ENCODE measurements at regions not wholly inside any gene's neighbourhood (a gene's known extent, or its start where the extent isn't known, plus 50 kb on each side); places are given as distances from the start of the nearest gene placed in this dataset.

DNA sequence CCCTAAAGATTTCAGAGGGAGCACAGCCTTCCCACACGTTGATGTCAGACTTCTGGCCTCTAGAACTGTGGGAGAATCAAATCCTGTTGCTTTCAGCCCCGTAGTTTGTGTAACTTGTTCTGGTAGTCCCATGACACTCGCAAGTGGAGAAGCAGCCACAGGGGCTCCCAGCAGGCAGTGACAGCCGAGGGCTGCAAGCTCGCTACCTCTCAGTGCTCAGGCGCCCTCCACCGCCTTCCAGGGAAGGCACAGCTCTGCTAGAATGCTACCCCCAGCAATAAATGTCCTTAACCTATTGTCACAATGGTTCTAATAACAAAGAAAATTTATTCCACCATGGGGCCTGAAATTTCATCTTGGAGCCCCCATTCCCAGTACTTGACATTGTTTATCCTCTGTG is 143.1 kb upstream of the ZNF236 start:
- peaks cover 10% of the 10 kb centered on the region for H3K27me3 ChIP-seq (ENCODE audit: insufficient read depth, low read length)

DNA sequence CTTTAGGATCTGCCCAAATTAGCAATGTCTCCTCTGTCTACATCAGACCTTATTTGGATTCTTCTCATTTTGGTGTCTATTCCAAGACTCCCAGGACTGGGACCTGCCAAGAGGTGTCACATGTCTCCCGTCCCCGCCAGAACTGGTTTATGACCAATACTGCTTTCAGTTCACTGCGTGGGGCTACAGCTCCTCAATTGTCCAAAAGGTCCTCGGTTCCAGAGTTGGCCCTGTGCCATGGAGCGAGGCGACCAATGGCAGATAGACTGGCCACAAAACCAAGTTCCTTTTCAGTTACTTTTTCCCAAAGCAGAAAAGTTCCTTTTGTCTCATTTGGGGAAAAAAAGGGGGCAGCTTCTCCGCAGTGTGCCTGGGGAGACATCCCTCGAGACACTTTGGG is 144.1 kb upstream of the ZNF236 start:
- Mint-ChIP-seq H3K27me3 (ENCODE audit: low read depth, unreplicated experiment) (peaks cover 9% of the 10 kb centered on the region), H3K4me3 (ENCODE audit: unreplicated experiment) (no peak overlapping the region), H3K9me3 (ENCODE audit: unreplicated experiment) (no peaks in the 10 kb centered on the region), H3K4me1 (ENCODE audit: low read depth, unreplicated experiment) (peaks cover 3% of the 10 kb centered on the region), H3K36me3 (ENCODE audit: low read depth, unreplicated experiment) (no peaks in the 10 kb centered on the region), H3K27ac (ENCODE audit: unreplicated experiment) (no peak overlapping the region)
- H3K4me2 ChIP-seq (ENCODE audit: low read length): no peak overlapping the region
- H4K20me1 ChIP-seq (ENCODE audit: insufficient read depth, low read length): no peaks in the 10 kb centered on the region
- TF ChIP-seq, protein P1, sequence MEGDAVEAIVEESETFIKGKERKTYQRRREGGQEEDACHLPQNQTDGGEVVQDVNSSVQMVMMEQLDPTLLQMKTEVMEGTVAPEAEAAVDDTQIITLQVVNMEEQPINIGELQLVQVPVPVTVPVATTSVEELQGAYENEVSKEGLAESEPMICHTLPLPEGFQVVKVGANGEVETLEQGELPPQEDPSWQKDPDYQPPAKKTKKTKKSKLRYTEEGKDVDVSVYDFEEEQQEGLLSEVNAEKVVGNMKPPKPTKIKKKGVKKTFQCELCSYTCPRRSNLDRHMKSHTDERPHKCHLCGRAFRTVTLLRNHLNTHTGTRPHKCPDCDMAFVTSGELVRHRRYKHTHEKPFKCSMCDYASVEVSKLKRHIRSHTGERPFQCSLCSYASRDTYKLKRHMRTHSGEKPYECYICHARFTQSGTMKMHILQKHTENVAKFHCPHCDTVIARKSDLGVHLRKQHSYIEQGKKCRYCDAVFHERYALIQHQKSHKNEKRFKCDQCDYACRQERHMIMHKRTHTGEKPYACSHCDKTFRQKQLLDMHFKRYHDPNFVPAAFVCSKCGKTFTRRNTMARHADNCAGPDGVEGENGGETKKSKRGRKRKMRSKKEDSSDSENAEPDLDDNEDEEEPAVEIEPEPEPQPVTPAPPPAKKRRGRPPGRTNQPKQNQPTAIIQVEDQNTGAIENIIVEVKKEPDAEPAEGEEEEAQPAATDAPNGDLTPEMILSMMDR (IDR thresholded peaks at IDR 0.05; ENCODE audit: insufficient read depth, low read depth, low read length): no peak
- no peak for TF ChIP-seq EZH2 (IDR thresholded peaks at IDR 0.05; ENCODE audit: insufficient read depth, low read length)
- H3K4me1 ChIP-seq (ENCODE audit: insufficient read depth, low read length): no peaks in the 10 kb centered on the region
- peaks cover 10% of the 10 kb centered on the region for H3K27me3 ChIP-seq (ENCODE audit: insufficient read depth, low read length)
- H3K9me3 ChIP-seq (ENCODE audit: insufficient read depth, low read depth, low read length): no peaks in the 10 kb centered on the region
- DNase-seq (ENCODE audit: low read depth) (no peak), FAIRE-seq (no peak)
- no peak overlapping the region for H3K9ac ChIP-seq (ENCODE audit: low read length)
- H3K27ac ChIP-seq (ENCODE audit: low read depth, low read length): no peak overlapping the region
- H3K4me3 ChIP-seq (ENCODE audit: insufficient read depth, low read depth, low read length): no peak overlapping the region
- H3K36me3 ChIP-seq (ENCODE audit: insufficient read depth, low read length): no peaks in the 10 kb centered on the region
- H2AFZ ChIP-seq (ENCODE audit: low read depth, low read length): no peak overlapping the region
- no peaks in the 10 kb centered on the region for H3K79me2 ChIP-seq (ENCODE audit: insufficient read depth, low read length)

More for the DNA sequence above, 143.1 kb upstream of the ZNF236 start:
- no peaks in the 10 kb centered on the region for H3K9me3 ChIP-seq (ENCODE audit: insufficient read depth, low read depth, low read length)
- Mint-ChIP-seq H3K4me1 (ENCODE audit: low read depth, unreplicated experiment) (peaks cover 3% of the 10 kb centered on the region), H3K27me3 (ENCODE audit: low read depth, unreplicated experiment) (peaks cover 9% of the 10 kb centered on the region), H3K9me3 (ENCODE audit: unreplicated experiment) (no peaks in the 10 kb centered on the region), H3K27ac (ENCODE audit: unreplicated experiment) (no peak overlapping the region), H3K4me3 (ENCODE audit: unreplicated experiment) (no peak overlapping the region), H3K36me3 (ENCODE audit: low read depth, unreplicated experiment) (no peaks in the 10 kb centered on the region)
- FAIRE-seq (no peak), DNase-seq (ENCODE audit: low read depth) (no peak)
- no peak overlapping the region for H3K9ac ChIP-seq (ENCODE audit: low read length)
- H4K20me1 ChIP-seq (ENCODE audit: insufficient read depth, low read length): no peaks in the 10 kb centered on the region
- H3K27ac ChIP-seq (ENCODE audit: low read depth, low read length): no peak overlapping the region
- H3K4me2 ChIP-seq (ENCODE audit: low read length): no peak overlapping the region
- H3K36me3 ChIP-seq (ENCODE audit: insufficient read depth, low read length): no peaks in the 10 kb centered on the region
- H3K4me3 ChIP-seq (ENCODE audit: insufficient read depth, low read depth, low read length): no peak overlapping the region
- no peaks in the 10 kb centered on the region for H3K4me1 ChIP-seq (ENCODE audit: insufficient read depth, low read length)
- H3K79me2 ChIP-seq (ENCODE audit: insufficient read depth, low read length): no peaks in the 10 kb centered on the region
- H2AFZ ChIP-seq (ENCODE audit: low read depth, low read length): no peak overlapping the region
- TF ChIP-seq, protein P1 (IDR thresholded peaks at IDR 0.05; ENCODE audit: insufficient read depth, low read depth, low read length): no peak
- no peak for TF ChIP-seq EZH2 (IDR thresholded peaks at IDR 0.05; ENCODE audit: insufficient read depth, low read length)

DNA sequence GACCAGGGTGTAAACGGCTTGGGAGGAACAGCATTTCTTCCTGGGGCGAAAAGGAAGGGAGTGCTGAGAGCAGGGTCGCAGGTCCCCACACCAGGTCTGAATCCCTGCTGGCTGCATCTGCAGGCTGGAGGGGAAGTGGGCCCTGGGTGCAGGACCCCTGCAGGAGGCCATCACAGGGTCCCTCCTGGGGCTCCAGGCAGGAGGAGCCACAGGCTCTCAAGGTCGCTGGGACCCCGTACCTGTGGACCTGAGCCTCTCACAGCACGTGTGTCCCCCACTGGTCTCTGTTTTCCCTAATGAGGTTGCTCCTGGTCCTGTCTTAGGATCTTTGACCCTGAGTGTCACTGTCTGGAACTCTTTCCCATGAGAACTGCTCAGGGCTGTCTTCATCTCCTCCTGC is 147.8 kb upstream of the ZNF236 start:
- no peaks in the 10 kb centered on the region for H3K79me2 ChIP-seq (ENCODE audit: insufficient read depth, low read length)
- Mint-ChIP-seq H3K27me3 (ENCODE audit: low read depth, unreplicated experiment) (peaks cover 9% of the 10 kb centered on the region), H3K4me3 (ENCODE audit: unreplicated experiment) (no peak overlapping the region), H3K27ac (ENCODE audit: unreplicated experiment) (no peak overlapping the region), H3K36me3 (ENCODE audit: low read depth, unreplicated experiment) (no peaks in the 10 kb centered on the region), H3K9me3 (ENCODE audit: unreplicated experiment) (peaks cover 3% of the 10 kb centered on the region), H3K4me1 (ENCODE audit: low read depth, unreplicated experiment) (peaks cover 3% of the 10 kb centered on the region)
- peaks cover 7% of the 10 kb centered on the region for H3K27me3 ChIP-seq (ENCODE audit: insufficient read depth, low read length)
- no peak overlapping the region for H3K27ac ChIP-seq (ENCODE audit: low read depth, low read length)
- H4K20me1 ChIP-seq (ENCODE audit: insufficient read depth, low read length): no peaks in the 10 kb centered on the region
- H2AFZ ChIP-seq (ENCODE audit: low read depth, low read length): no peak overlapping the region
- TF ChIP-seq, protein P1 (IDR thresholded peaks at IDR 0.05; ENCODE audit: insufficient read depth, low read depth, low read length): no peak
- no peak for TF ChIP-seq EZH2 (IDR thresholded peaks at IDR 0.05; ENCODE audit: insufficient read depth, low read length)
- no peak overlapping the region for H3K4me3 ChIP-seq (ENCODE audit: insufficient read depth, low read depth, low read length)
- no peak overlapping the region for H3K4me2 ChIP-seq (ENCODE audit: low read length)
- peaks cover 4% of the 10 kb centered on the region for H3K4me1 ChIP-seq (ENCODE audit: insufficient read depth, low read length)
- no peak for DNase-seq (ENCODE audit: low read depth)
- H3K9ac ChIP-seq (ENCODE audit: low read length): no peak overlapping the region
- FAIRE-seq: no peak
- no peaks in the 10 kb centered on the region for H3K9me3 ChIP-seq (ENCODE audit: insufficient read depth, low read depth, low read length)
- no peaks in the 10 kb centered on the region for H3K36me3 ChIP-seq (ENCODE audit: insufficient read depth, low read length)

Measured in astrocyte (in vitro differentiated cells and primary cell).